Vagina (tissue), 2 donors: ENCODE measurements at regions not wholly inside any gene's neighbourhood (a gene's known extent, or its start where the extent isn't known, plus 50 kb on each side); places are given as distances from the start of the nearest gene placed in this dataset.

ENCODE experiments used
- POLR2A ChIP-seq, 2 donors: fragments of 450-650 bp; IDR thresholded peaks; one replicate each; pipeline ENCODE4 v1.6.1; 2017; ENCODE audit warnings: antibody characterized with exemption in 2 of 2, mild to moderate bottlenecking in 2 of 2, moderate library complexity in 2 of 2
- POLR2AphosphoS5 ChIP-seq, 2 donors: sonication (generic); formaldehyde crosslinking; IDR thresholded peaks; one replicate each; pipeline ENCODE4 v1.9.0; 2017; ENCODE audit warnings: antibody characterized with exemption in 2 of 2, mild to moderate bottlenecking in 2 of 2, low read depth in 1 of 2; ENCODE audit not compliant: insufficient read depth in 1 of 2
- TF ChIP-seq, protein P1 (sequence below), 3 experiments: fragments of 450-650 bp in 2 of 3; fragments of 200-600 bp in 1 of 3; sonication (generic) in 1 of 3; IDR thresholded peaks; one replicate each; pipeline ENCODE4 v1.5.1; 2017 to 2019; ENCODE audit warnings: antibody characterized with exemption in 3 of 3, mild to moderate bottlenecking in 2 of 3, moderate library complexity in 2 of 3

GRCh38 chr16:54473226-54473993 lies 186.8 kb upstream of the IRX3 start:
- TF ChIP-seq, protein P1, sequence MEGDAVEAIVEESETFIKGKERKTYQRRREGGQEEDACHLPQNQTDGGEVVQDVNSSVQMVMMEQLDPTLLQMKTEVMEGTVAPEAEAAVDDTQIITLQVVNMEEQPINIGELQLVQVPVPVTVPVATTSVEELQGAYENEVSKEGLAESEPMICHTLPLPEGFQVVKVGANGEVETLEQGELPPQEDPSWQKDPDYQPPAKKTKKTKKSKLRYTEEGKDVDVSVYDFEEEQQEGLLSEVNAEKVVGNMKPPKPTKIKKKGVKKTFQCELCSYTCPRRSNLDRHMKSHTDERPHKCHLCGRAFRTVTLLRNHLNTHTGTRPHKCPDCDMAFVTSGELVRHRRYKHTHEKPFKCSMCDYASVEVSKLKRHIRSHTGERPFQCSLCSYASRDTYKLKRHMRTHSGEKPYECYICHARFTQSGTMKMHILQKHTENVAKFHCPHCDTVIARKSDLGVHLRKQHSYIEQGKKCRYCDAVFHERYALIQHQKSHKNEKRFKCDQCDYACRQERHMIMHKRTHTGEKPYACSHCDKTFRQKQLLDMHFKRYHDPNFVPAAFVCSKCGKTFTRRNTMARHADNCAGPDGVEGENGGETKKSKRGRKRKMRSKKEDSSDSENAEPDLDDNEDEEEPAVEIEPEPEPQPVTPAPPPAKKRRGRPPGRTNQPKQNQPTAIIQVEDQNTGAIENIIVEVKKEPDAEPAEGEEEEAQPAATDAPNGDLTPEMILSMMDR (IDR thresholded peaks at IDR 0.05), result no peak
- TF ChIP-seq POLR2A (IDR thresholded peaks at IDR 0.05), result no peak
- no peak for TF ChIP-seq POLR2AphosphoS5 (IDR thresholded peaks at IDR 0.05; ENCODE audit: insufficient read depth in 1 of 2, low read depth in 1 of 2)
